ENCODE measurements at regions not wholly inside any gene's neighbourhood (a gene's known extent, or its start where the extent isn't known, plus 50 kb on each side); places are given as distances from the start of the nearest gene placed in this dataset.

- TF ChIP-seq CTCF (IDR thresholded peaks at IDR 0.05; ENCODE audit: low read depth, low read length, missing input control) (no peak), RAD21 (IDR thresholded peaks at IDR 0.05) (no peak), TAF1 (conservative IDR thresholded peaks at IDR 0.05) (no peak)
Observed at GRCh38 chr1:171424494-171424893, 60.8 kb upstream of the PRRC2C start (continued).

GRCh38 chr1:171426645-171427044 is 58.7 kb upstream of the PRRC2C start:
- Histone ChIP-seq H3K36me3 (ENCODE audit: control insufficient read depth in 4 of 4, insufficient read depth in 3 of 4, low read depth in 1 of 4, low read length in 3 of 4) (no peaks in the 10 kb centered on the region), H3K4me1 (ENCODE audit: control insufficient read depth in 4 of 4, insufficient read depth in 4 of 4, low read length in 3 of 4) (no peaks in the 10 kb centered on the region), H3K27ac (ENCODE audit: low read depth in 1 of 2, low read length in 2 of 2) (no peak overlapping the region), H3K4me3 (ENCODE audit: low read depth in 1 of 3, low read length in 3 of 3) (no peak overlapping the region), H3K27me3 (ENCODE audit: control insufficient read depth in 4 of 4, insufficient read depth in 4 of 4, low read length in 3 of 4) (peaks cover 0 to 2% (median 0%) of the 10 kb centered on the region in 4 donors), H3K9me3 (ENCODE audit: control insufficient read depth in 4 of 4, low read length in 3 of 4) (no peaks in the 10 kb centered on the region), H3K9ac (ENCODE audit: low read depth in 1 of 2, low read length in 2 of 2) (no peak overlapping the region)
- no peak for DNase-seq (ENCODE audit: low spot score)
- TF ChIP-seq SP1 (IDR thresholded peaks at IDR 0.05) (no peak), FOXA1 (IDR thresholded peaks at IDR 0.05) (no peak), ATF3 (IDR thresholded peaks at IDR 0.05) (no peak), GABPA (IDR thresholded peaks at IDR 0.05 in 1 of 2, conservative IDR thresholded peaks at IDR 0.05 in 1 of 2) (no peak), JUND (IDR thresholded peaks at IDR 0.05) (no peak), CTCF (IDR thresholded peaks at IDR 0.05; ENCODE audit: low read depth, low read length, missing input control) (no peak), MAX (IDR thresholded peaks at IDR 0.05) (no peak), RAD21 (IDR thresholded peaks at IDR 0.05) (no peak), FOXA2 (IDR thresholded peaks at IDR 0.05) (no peak), TAF1 (conservative IDR thresholded peaks at IDR 0.05) (no peak), NR2F2 (IDR thresholded peaks at IDR 0.05) (no peak), HNF4G (IDR thresholded peaks at IDR 0.05) (no peak), ZBTB33 (IDR thresholded peaks at IDR 0.05) (no peak), EGR1 (IDR thresholded peaks at IDR 0.05; ENCODE audit: low read depth in 2 of 2) (no peak), REST (IDR thresholded peaks at IDR 0.05) (no peak), YY1 (IDR thresholded peaks at IDR 0.05) (no peak), RXRA (IDR thresholded peaks at IDR 0.05) (no peak)
- 84% methylated on average over 4 of the region's 4 CpGs for WGBS
